Karpas-422 (cell line): ENCODE measurements at regions not wholly inside any gene's neighbourhood (a gene's known extent, or its start where the extent isn't known, plus 50 kb on each side); places are given as distances from the start of the nearest gene placed in this dataset.

ENCODE experiments used
- DNase-seq: peaks from one replicate; pipeline ENCODE4 v3.0.0-alpha.2; 2015
- H2AFZ ChIP-seq: fragments of 200-600 bp; sonication (generic); 2 replicates; pipeline ENCODE4 v1.6.1; 2014; ENCODE audit warnings: antibody characterized with exemption, low read length, mixed read lengths
- H3K27ac ChIP-seq: fragments of 200-600 bp; sonication (generic); 2 replicates; pipeline ENCODE4 v1.5.1; 2014; ENCODE audit warnings: mild to moderate bottlenecking, low read length, moderate library complexity
- H3K27me3 ChIP-seq: fragments of 200-600 bp; sonication (generic); 2 replicates; pipeline ENCODE4 v1.6.1; 2014; ENCODE audit warnings: low read length, mixed read lengths
- H3K36me3 ChIP-seq: fragments of 200-600 bp; sonication (generic); 2 replicates; pipeline ENCODE4 v1.6.1; 2014; ENCODE audit warnings: low read length, mixed read lengths; ENCODE audit not compliant: insufficient read depth
- H3K4me1 ChIP-seq: fragments of 200-600 bp; sonication (generic); 2 replicates; pipeline ENCODE4 v1.6.1; 2014; ENCODE audit warnings: mild to moderate bottlenecking, low read length, mixed read lengths
- H3K4me2 ChIP-seq: fragments of 200-600 bp; sonication (generic); 2 replicates; pipeline ENCODE4 v1.6.1; 2014; ENCODE audit warnings: low read length, low read depth, mild to moderate bottlenecking; ENCODE audit not compliant: poor library complexity, severe bottlenecking
- H3K4me3 ChIP-seq: fragments of 200-600 bp; sonication (generic); 2 replicates; pipeline ENCODE4 v1.5.1; 2014; ENCODE audit warnings: mild to moderate bottlenecking, antibody characterized with exemption, low read length, mixed read lengths
- H3K79me2 ChIP-seq: fragments of 200-600 bp; sonication (generic); 2 replicates; pipeline ENCODE4 v1.6.1; 2014; ENCODE audit warnings: mild to moderate bottlenecking, low read length, mixed read lengths
- H3K9ac ChIP-seq: fragments of 200-600 bp; sonication (generic); 2 replicates; pipeline ENCODE4 v1.6.0; 2014; ENCODE audit warnings: low read length
- H3K9me2 ChIP-seq: fragments of 200-600 bp; sonication (generic), shearing (Covaris generic); replicated peaks from 2 replicates; pipeline ENCODE4 v1.6.0; 2014; ENCODE audit warnings: mild to moderate bottlenecking, low read length, moderate library complexity; ENCODE audit not compliant: insufficient read depth
- H3K9me3 ChIP-seq: fragments of 300-700, 200-600 bp; sonication (generic); 2 replicates; pipeline ENCODE4 v1.6.1; 2014; ENCODE audit warnings: low read length, mixed read lengths
- H4K20me1 ChIP-seq: fragments of 200-600 bp; sonication (generic); 2 replicates; pipeline ENCODE4 v1.6.1; 2014; ENCODE audit warnings: mild to moderate bottlenecking, antibody characterized with exemption, low read length, low read depth; ENCODE audit not compliant: insufficient read depth

DNA sequence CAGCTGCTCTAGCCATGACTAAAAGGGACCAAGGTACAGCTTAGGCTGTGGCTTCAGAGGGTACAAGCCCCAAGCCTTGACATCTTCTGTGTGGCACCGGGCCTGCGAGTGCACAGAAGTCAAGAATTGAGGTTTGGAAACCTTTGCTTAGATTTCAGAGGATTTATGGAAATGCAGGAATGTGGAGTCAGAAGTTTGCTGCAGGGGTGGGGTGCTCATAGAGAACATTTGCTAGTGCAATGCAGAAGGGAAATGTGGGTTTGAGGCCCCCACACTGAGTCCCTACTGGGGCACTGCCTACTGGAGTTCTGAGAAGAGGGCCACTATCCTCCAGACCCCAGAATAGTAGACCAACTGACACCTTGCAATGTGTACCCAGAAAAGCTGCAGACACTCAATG lies 624.9 kb upstream of the FTMT start:
- no peak for DNase-seq
- Histone ChIP-seq H3K9me2 (no peaks in the 10 kb centered on the region), H3K36me3 (no peaks in the 10 kb centered on the region), H3K4me1 (no peaks in the 10 kb centered on the region), H3K4me3 (no peak overlapping the region), H3K27ac (no peak overlapping the region), H3K9ac (no peak overlapping the region), H3K79me2 (no peaks in the 10 kb centered on the region), H3K9me3 (peaks cover 27% of the 10 kb centered on the region), H4K20me1 (no peaks in the 10 kb centered on the region), H3K4me2 (no peak overlapping the region), H3K27me3 (no peaks in the 10 kb centered on the region), H2AFZ (no peak overlapping the region)

DNA sequence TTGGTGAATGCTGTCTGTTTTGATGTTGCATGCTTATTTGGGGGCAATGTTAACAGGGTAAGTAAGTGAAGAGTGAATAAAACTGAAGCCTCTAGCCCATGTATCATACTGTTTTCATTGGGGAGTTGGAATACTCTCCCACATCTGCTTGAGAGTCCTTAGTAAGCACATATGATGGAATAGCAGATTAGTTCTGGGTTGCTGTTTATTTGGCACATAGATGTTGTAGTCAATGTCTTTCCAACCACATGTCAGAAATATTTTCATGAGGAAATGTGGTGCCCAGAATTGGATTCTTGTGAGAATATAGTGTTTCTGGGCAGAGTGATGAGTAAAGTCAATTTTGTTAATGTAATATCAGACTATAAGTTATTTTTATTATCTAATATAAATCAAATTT lies 611.7 kb upstream of the FTMT start:
- Histone ChIP-seq H3K79me2 (no peaks in the 10 kb centered on the region), H3K4me3 (no peak overlapping the region), H3K4me2 (no peak overlapping the region), H3K27me3 (no peaks in the 10 kb centered on the region), H3K36me3 (no peaks in the 10 kb centered on the region), H4K20me1 (no peaks in the 10 kb centered on the region), H3K9me3 (peaks cover 11% of the 10 kb centered on the region), H3K9me2 (no peaks in the 10 kb centered on the region), H3K27ac (no peak overlapping the region), H3K9ac (no peak overlapping the region), H2AFZ (no peak overlapping the region), H3K4me1 (no peaks in the 10 kb centered on the region)
- no peak for DNase-seq

DNA sequence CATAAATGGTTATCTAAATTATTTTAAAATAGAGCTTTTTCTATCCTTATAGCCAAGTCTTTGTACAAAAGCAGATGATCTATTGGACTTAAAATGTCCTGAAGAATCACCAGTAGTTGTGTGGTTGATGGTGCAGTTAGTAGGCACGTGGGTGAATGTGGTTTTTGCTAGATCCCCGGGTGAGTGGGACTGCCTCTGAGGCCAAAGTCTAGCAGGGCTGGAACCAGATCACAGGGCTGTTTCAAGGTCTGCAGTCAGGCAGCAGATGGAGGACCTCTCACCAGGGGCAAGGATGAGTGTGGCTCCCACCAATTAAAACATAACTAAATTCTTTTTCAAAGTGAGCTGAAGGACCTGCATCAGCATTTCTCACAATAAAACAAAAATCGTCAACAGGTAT lies 604.7 kb upstream of the FTMT start:
- Histone ChIP-seq H3K27me3 (no peaks in the 10 kb centered on the region), H3K4me1 (no peaks in the 10 kb centered on the region), H3K79me2 (no peaks in the 10 kb centered on the region), H2AFZ (no peak overlapping the region), H3K4me3 (no peak overlapping the region), H3K27ac (no peak overlapping the region), H3K9me3 (peaks cover 9% of the 10 kb centered on the region), H3K36me3 (no peaks in the 10 kb centered on the region), H3K9ac (no peak overlapping the region), H3K4me2 (no peak overlapping the region), H4K20me1 (no peaks in the 10 kb centered on the region), H3K9me2 (no peaks in the 10 kb centered on the region)
- no peak for DNase-seq

DNA sequence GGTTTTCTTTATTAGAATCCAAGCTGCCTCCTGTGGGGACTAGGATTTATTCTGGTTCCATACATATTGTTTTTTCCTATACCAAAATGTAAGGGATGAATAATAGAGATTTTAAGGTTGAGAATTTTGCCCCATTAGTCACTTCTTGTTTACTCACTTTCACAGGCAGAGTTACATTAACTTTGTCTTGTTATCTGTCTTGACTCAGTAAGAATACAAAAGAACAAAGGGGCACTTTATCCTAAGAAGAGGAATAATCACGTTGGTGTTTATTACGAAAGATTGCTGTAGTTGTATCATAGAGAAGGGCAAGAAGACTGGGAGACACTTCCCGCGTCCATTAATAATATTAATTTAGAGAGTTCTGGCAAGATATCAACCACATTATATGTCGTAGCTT lies 599.7 kb upstream of the FTMT start:
- no peaks in the 10 kb centered on the region for H3K36me3 ChIP-seq
- H3K9me2 ChIP-seq, result no peaks in the 10 kb centered on the region
- DNase-seq, result no peak
- H3K4me1 ChIP-seq, result no peaks in the 10 kb centered on the region
- H2AFZ ChIP-seq, result no peak overlapping the region
- no peaks in the 10 kb centered on the region for H3K79me2 ChIP-seq
- H3K4me2 ChIP-seq, result no peak overlapping the region
- no peak overlapping the region for H3K9ac ChIP-seq
- H3K4me3 ChIP-seq, result no peak overlapping the region
- H3K27ac ChIP-seq, result no peak overlapping the region
- peaks cover 18% of the 10 kb centered on the region for H3K9me3 ChIP-seq
- no peaks in the 10 kb centered on the region for H4K20me1 ChIP-seq
- H3K27me3 ChIP-seq, result no peaks in the 10 kb centered on the region

DNA sequence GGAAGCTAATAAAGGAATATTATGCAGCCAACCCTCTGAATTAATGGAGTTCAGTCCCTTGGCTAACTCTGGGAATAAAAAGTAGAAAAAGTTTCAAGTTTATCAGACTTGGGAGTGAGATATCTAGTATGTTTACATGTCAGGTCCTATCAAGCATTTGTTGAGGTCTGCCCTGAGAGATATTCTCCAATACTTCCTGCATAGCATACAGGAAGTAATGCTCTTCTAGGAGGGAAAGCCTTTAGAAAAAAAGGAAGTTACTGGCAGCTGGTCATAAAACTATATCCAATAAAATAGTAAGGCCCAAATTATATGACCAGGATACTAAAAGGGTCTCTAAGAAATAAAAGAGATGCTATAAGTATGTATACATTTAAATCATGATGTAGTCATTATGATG lies 594.1 kb upstream of the FTMT start:
- Histone ChIP-seq H3K9me3 (peaks cover 20% of the 10 kb centered on the region), H3K79me2 (no peaks in the 10 kb centered on the region), H4K20me1 (no peaks in the 10 kb centered on the region), H3K9ac (no peak overlapping the region), H3K9me2 (no peaks in the 10 kb centered on the region), H2AFZ (no peak overlapping the region), H3K36me3 (no peaks in the 10 kb centered on the region), H3K4me3 (no peak overlapping the region), H3K27ac (no peak overlapping the region), H3K4me1 (no peaks in the 10 kb centered on the region), H3K27me3 (no peaks in the 10 kb centered on the region), H3K4me2 (no peak overlapping the region)
- DNase-seq, result no peak

DNA sequence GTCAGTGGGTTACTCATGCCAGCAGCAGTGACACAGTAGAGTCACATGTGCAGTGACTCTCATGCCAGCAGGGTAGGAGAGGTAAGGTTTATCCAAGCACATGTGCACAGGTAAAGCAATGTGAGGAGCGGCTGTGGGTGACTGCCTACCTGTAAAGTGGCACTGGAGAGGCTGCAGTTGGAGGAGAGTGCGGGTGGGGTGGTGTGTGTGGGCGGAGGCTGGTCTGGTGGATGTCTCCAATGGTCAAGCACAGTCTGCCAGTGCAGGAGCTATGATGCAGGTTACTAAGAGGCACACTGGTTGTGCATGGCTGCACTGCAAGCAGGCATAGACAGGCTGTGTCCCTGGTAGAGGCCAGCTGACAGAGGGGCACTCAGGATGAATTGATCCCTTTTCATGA lies 588.2 kb upstream of the FTMT start:
- Histone ChIP-seq H3K4me1 (no peaks in the 10 kb centered on the region), H3K9ac (no peak overlapping the region), H3K9me3 (peaks cover 22% of the 10 kb centered on the region), H4K20me1 (no peaks in the 10 kb centered on the region), H3K27me3 (no peaks in the 10 kb centered on the region), H3K79me2 (no peaks in the 10 kb centered on the region), H3K4me2 (no peak overlapping the region), H3K4me3 (no peak overlapping the region), H3K27ac (no peak overlapping the region), H2AFZ (no peak overlapping the region), H3K9me2 (no peaks in the 10 kb centered on the region), H3K36me3 (no peaks in the 10 kb centered on the region)
- no peak for DNase-seq

DNA sequence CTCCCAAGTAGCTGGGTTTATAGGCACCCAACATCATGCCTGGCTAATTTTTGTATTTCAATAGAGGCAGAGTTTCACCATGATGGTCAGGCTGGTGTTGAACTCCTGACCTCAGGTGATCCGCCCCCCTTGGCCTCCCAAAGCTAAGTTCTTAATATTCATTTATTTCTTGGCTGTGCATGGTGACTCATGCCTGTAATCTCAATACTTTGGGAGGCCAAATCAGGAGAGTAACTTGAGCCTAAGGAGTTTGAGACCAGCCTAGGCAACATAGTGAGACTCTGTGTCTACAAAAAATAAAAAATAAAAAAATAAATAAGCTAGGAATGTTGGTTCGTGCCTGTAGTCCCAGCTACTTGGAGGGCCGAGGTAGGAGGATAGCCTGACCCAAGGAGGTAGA lies 587.1 kb upstream of the FTMT start:
- H3K4me1 ChIP-seq, result no peaks in the 10 kb centered on the region
- no peaks in the 10 kb centered on the region for H4K20me1 ChIP-seq
- no peaks in the 10 kb centered on the region for H3K27me3 ChIP-seq
- H3K79me2 ChIP-seq, result no peaks in the 10 kb centered on the region
- H3K4me3 ChIP-seq, result no peak overlapping the region
- no peak overlapping the region for H3K27ac ChIP-seq
- peaks cover 17% of the 10 kb centered on the region for H3K9me3 ChIP-seq
- H3K9me2 ChIP-seq, result no peaks in the 10 kb centered on the region
- H3K36me3 ChIP-seq, result no peaks in the 10 kb centered on the region
- H3K4me2 ChIP-seq, result no peak overlapping the region
- H2AFZ ChIP-seq, result no peak overlapping the region
- no peak for DNase-seq
- H3K9ac ChIP-seq, result no peak overlapping the region

DNA sequence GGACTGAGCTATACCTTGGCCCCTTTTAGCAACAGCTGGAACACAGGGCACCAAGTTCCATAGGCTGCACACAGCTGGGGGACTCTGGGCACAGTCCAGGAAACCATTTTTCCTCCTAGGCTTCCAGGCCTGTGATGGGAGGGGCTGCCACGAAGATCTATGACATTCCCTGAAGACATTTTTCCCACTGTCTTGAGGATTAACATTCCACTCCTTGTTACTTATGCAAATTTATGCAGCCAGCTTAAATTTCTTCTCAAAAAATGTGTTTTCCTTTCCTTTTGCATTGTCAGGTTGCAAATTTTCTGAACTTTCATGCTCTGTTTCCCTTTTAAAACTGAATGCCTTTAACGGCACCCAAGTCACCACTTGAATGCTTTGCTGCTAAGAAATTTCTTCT lies 580.1 kb upstream of the FTMT start:
- no peaks in the 10 kb centered on the region for H4K20me1 ChIP-seq
- H3K36me3 ChIP-seq, result no peaks in the 10 kb centered on the region
- no peak overlapping the region for H2AFZ ChIP-seq
- H3K9me3 ChIP-seq, result peaks cover 13% of the 10 kb centered on the region
- no peaks in the 10 kb centered on the region for H3K9me2 ChIP-seq
- H3K27ac ChIP-seq, result no peak overlapping the region
- no peak overlapping the region for H3K9ac ChIP-seq
- no peak for DNase-seq
- no peaks in the 10 kb centered on the region for H3K4me1 ChIP-seq
- no peaks in the 10 kb centered on the region for H3K27me3 ChIP-seq
- H3K4me3 ChIP-seq, result no peak overlapping the region
- H3K4me2 ChIP-seq, result no peak overlapping the region
- no peaks in the 10 kb centered on the region for H3K79me2 ChIP-seq

DNA sequence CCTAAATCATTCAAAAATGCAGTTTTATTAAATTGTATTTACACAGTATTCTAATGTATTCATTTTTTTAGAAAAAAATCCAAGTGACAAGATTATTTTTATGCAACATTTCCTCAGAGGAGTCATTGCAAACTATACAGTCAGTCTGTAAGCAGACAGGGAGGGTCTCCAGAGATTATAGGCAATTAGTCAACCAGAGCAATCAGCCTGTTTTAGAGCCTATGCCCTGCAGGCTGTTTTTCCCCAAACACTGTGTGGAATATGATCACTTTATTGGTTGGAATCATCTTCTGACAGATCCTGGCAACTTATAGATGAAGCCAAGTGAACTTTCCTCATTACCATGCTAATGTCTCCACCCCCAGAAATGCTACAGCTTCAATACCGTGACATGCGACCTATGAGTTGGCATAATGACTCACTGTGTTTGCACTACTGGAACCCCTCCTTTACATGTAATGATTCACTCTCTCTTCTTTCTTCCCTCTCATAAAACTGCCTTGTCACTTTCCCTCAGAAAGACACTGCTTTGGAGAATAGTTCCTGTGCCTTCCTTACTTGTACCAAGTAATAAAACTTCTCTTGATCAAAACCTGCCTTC lies 577.7 kb upstream of the FTMT start:
- H3K36me3 ChIP-seq, result no peaks in the 10 kb centered on the region
- H3K79me2 ChIP-seq, result no peaks in the 10 kb centered on the region
- no peak for DNase-seq
- no peaks in the 10 kb centered on the region for H4K20me1 ChIP-seq
- H2AFZ ChIP-seq, result no peak overlapping the region
- H3K9ac ChIP-seq, result no peak overlapping the region
- H3K4me2 ChIP-seq, result no peak overlapping the region
- H3K27me3 ChIP-seq, result no peaks in the 10 kb centered on the region
- no peak overlapping the region for H3K27ac ChIP-seq
- H3K9me2 ChIP-seq, result no peaks in the 10 kb centered on the region
- no peaks in the 10 kb centered on the region; the same call in 1 of the 2 replicates for H3K9me3 ChIP-seq
- H3K4me3 ChIP-seq, result no peak overlapping the region
- no peaks in the 10 kb centered on the region for H3K4me1 ChIP-seq
